Gastrocnemius medialis (tissue), 4 donors: ENCODE measurements at regions not wholly inside any gene's neighbourhood (a gene's known extent, or its start where the extent isn't known, plus 50 kb on each side); places are given as distances from the start of the nearest gene placed in this dataset.

Source experiments
- ATAC-seq, 2 donors: fragments of 150-250 bp; one replicate each; pipeline ENCODE4 v1.9.1; 2016
- DNase-seq, 2 donors: peaks; one replicate each; pipeline ENCODE4 v3.0.0-alpha.2; 2019
- H3K27ac ChIP-seq, 4 donors: fragments of 200-600 bp; sonication (generic); 1 replicate in 1 of 4; 2 replicates in 3 of 4; pipeline ENCODE4 v1.5.1; 2016 to 2018; ENCODE audit warnings: mild to moderate bottlenecking in 2 of 4, moderate library complexity in 1 of 4
- H3K27me3 ChIP-seq, 3 donors: fragments of 200-600 bp; sonication (generic) in 2 of 3; 1 replicate in 1 of 3; 2 replicates in 2 of 3; pipeline versions ENCODE4 v1.5.1 to v1.6.0; 2016 to 2019; ENCODE audit warnings: mild to moderate bottlenecking in 1 of 3, moderate library complexity in 1 of 3
- H3K36me3 ChIP-seq, 2 donors: fragments of 200-600 bp; sonication (generic) in 1 of 2; one replicate each; pipeline ENCODE4 v1.5.1; 2017 to 2018
- H3K4me1 ChIP-seq, 2 donors: fragments of 200-600 bp; sonication (generic) in 1 of 2; one replicate each; pipeline ENCODE4 v1.5.1; 2016 to 2017; ENCODE audit warnings: mild to moderate bottlenecking in 2 of 2
- H3K4me3 ChIP-seq, 4 donors: fragments of 200-600 bp; sonication (generic) in 3 of 4; 1 replicate in 1 of 4; 2 replicates in 3 of 4; pipeline ENCODE4 v1.5.1; 2016 to 2019; ENCODE audit warnings: mild to moderate bottlenecking in 2 of 4
- H3K9me3 ChIP-seq, 3 donors: fragments of 200-600 bp; sonication (generic) in 2 of 3; 1 replicate in 1 of 3; 2 replicates in 2 of 3; pipeline ENCODE4 v1.5.1; 2016 to 2019
- CTCF ChIP-seq, 5 experiments: fragments of 450-650 bp in 3 of 5; fragments of 200-600 bp in 2 of 5; sonication (generic) in 2 of 5; IDR thresholded peaks in 4 of 5; conservative IDR thresholded peaks in 1 of 5; 1 replicate in 4 of 5; 2 replicates in 1 of 5; pipeline ENCODE4 v1.5.1; 2016 to 2019; ENCODE audit warnings: antibody characterized with exemption in 5 of 5, mild to moderate bottlenecking in 3 of 5, moderate library complexity in 3 of 5
- POLR2A ChIP-seq, 2 donors: fragments of 450-650 bp; IDR thresholded peaks; one replicate each; pipeline ENCODE4 v1.6.1; 2017; ENCODE audit warnings: antibody characterized with exemption in 2 of 2, mild to moderate bottlenecking in 2 of 2, moderate library complexity in 2 of 2
- in situ Hi-C, 4 donors: fragments of 200-750 bp; cut with MboI; loops; one replicate each; pipeline versions ENCODE4 v1.15.0 to v1.8.0; 2017; ENCODE audit warnings: low sequenced_read_pairs in 4 of 4
- intact Hi-C: fragments of 100-400 bp; cut with DNase I; formaldehyde crosslinking; loops from one replicate; pipeline ENCODE4 v1.15.1; 2023; ENCODE audit warnings: low total_unique reads

- intact Hi-C loops = no loop called here
These were observed 58.3 kb upstream of the NEUROD6 start for GRCh38 chr7:31398815-31399214.

GRCh38 chr7:31407178-31407676 lies 66.7 kb upstream of the NEUROD6 start:
- no peaks in the 10 kb centered on the region for H3K27me3 ChIP-seq
- no peaks in the 10 kb centered on the region for H3K36me3 ChIP-seq
- intact Hi-C loops = no loop called here
- H3K4me3 ChIP-seq = no peak overlapping the region
- in situ Hi-C loops = no loop called here
- no peak for ATAC-seq
- no peak overlapping the region for H3K27ac ChIP-seq
- no peak for DNase-seq
- H3K9me3 ChIP-seq = no peaks in the 10 kb centered on the region
- no peak for TF ChIP-seq CTCF (IDR thresholded peaks at IDR 0.05 in 4 of 5, conservative IDR thresholded peaks at IDR 0.05 in 1 of 5)
- no peaks in the 10 kb centered on the region for H3K4me1 ChIP-seq

More at GRCh38 chr7:31398815-31399214, 58.3 kb upstream of the NEUROD6 start:
- no peak for TF ChIP-seq CTCF (IDR thresholded peaks at IDR 0.05 in 4 of 5, conservative IDR thresholded peaks at IDR 0.05 in 1 of 5)
- TF ChIP-seq POLR2A (IDR thresholded peaks at IDR 0.05) = no peak
- Histone ChIP-seq H3K27me3 (no peaks in the 10 kb centered on the region), H3K4me3 (no peak overlapping the region), H3K27ac (no peak overlapping the region), H3K36me3 (no peaks in the 10 kb centered on the region), H3K9me3 (no peaks in the 10 kb centered on the region), H3K4me1 (no peaks in the 10 kb centered on the region)
- ATAC-seq (no peak), DNase-seq (no peak)
- in situ Hi-C loops = no loop called here

- no peak overlapping the region for H3K27ac ChIP-seq
- ATAC-seq = no peak
- no peak for DNase-seq
- intact Hi-C loops (no loop called here), in situ Hi-C loops (no loop called here)
- no peaks in the 10 kb centered on the region for H3K27me3 ChIP-seq
- no peaks in the 10 kb centered on the region for H3K9me3 ChIP-seq
- no peaks in the 10 kb centered on the region for H3K36me3 ChIP-seq
- no peaks in the 10 kb centered on the region for H3K4me1 ChIP-seq
- TF ChIP-seq POLR2A (IDR thresholded peaks at IDR 0.05) = no peak
- TF ChIP-seq CTCF (IDR thresholded peaks at IDR 0.05 in 4 of 5, conservative IDR thresholded peaks at IDR 0.05 in 1 of 5) = no peak
- H3K4me3 ChIP-seq = no peak overlapping the region
These were observed 67.7 kb upstream of the NEUROD6 start for GRCh38 chr7:31408140-31408729.

GRCh38 chr7:31410265-31410664 lies 69.7 kb upstream of the NEUROD6 start:
- ATAC-seq = no peak
- intact Hi-C loops = no loop called here
- H3K9me3 ChIP-seq = no peaks in the 10 kb centered on the region
- DNase-seq = no peak
- TF ChIP-seq CTCF (IDR thresholded peaks at IDR 0.05 in 4 of 5, conservative IDR thresholded peaks at IDR 0.05 in 1 of 5) (no peak), POLR2A (IDR thresholded peaks at IDR 0.05) (no peak)
- H3K27ac ChIP-seq = no peak overlapping the region
- in situ Hi-C loops = no loop called here
- H3K36me3 ChIP-seq = no peaks in the 10 kb centered on the region
- H3K27me3 ChIP-seq = no peaks in the 10 kb centered on the region
- no peaks in the 10 kb centered on the region for H3K4me1 ChIP-seq
- no peak overlapping the region for H3K4me3 ChIP-seq

GRCh38 chr7:31411416-31411815 lies 70.9 kb upstream of the NEUROD6 start:
- ATAC-seq (no peak), DNase-seq (no peak)
- no peaks in the 10 kb centered on the region for H3K9me3 ChIP-seq
- in situ Hi-C loops = no loop called here
- H3K4me1 ChIP-seq = no peaks in the 10 kb centered on the region
- H3K27me3 ChIP-seq = no peaks in the 10 kb centered on the region
- no peak overlapping the region for H3K4me3 ChIP-seq
- TF ChIP-seq POLR2A (IDR thresholded peaks at IDR 0.05) = no peak
- TF ChIP-seq CTCF (IDR thresholded peaks at IDR 0.05 in 4 of 5, conservative IDR thresholded peaks at IDR 0.05 in 1 of 5) = no peak
- H3K27ac ChIP-seq = no peak overlapping the region
- intact Hi-C loops = no loop called here
- no peaks in the 10 kb centered on the region for H3K36me3 ChIP-seq
